ENCODE measurements at regions not wholly inside any gene's neighbourhood (a gene's known extent, or its start where the extent isn't known, plus 50 kb on each side); places are given as distances from the start of the nearest gene placed in this dataset.

DNA sequence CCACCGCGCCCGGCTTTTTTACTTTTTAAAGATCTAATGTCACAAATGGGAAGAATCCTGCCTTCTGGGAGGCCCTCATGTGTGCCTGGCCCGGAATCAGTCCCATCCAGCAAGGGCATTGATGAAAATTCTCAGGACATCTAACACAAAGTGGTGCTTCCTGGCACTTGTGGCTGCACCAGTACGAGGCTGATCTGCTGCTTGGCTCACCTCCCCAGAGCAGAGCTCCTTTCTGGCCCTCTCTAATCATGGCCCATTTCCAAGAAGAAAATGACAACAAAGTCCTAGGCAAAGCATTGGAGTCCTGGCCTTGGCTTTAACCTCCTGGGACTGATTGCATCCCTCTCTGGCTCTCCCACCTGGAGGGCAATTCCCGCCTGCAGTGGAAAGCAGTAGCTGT lies 50.7 kb upstream of the SIAH1 start:
- TF ChIP-seq, protein P1, sequence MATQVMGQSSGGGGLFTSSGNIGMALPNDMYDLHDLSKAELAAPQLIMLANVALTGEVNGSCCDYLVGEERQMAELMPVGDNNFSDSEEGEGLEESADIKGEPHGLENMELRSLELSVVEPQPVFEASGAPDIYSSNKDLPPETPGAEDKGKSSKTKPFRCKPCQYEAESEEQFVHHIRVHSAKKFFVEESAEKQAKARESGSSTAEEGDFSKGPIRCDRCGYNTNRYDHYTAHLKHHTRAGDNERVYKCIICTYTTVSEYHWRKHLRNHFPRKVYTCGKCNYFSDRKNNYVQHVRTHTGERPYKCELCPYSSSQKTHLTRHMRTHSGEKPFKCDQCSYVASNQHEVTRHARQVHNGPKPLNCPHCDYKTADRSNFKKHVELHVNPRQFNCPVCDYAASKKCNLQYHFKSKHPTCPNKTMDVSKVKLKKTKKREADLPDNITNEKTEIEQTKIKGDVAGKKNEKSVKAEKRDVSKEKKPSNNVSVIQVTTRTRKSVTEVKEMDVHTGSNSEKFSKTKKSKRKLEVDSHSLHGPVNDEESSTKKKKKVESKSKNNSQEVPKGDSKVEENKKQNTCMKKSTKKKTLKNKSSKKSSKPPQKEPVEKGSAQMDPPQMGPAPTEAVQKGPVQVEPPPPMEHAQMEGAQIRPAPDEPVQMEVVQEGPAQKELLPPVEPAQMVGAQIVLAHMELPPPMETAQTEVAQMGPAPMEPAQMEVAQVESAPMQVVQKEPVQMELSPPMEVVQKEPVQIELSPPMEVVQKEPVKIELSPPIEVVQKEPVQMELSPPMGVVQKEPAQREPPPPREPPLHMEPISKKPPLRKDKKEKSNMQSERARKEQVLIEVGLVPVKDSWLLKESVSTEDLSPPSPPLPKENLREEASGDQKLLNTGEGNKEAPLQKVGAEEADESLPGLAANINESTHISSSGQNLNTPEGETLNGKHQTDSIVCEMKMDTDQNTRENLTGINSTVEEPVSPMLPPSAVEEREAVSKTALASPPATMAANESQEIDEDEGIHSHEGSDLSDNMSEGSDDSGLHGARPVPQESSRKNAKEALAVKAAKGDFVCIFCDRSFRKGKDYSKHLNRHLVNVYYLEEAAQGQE (IDR thresholded peaks at IDR 0.05; ENCODE audit: insufficient read depth in 1 of 2, low read depth in 2 of 2, low read length in 1 of 2): no peak
- TF ChIP-seq POLR2AphosphoS5 (IDR thresholded peaks at IDR 0.05; ENCODE audit: low read depth, low read length): no peak
- TF ChIP-seq, protein P2, sequence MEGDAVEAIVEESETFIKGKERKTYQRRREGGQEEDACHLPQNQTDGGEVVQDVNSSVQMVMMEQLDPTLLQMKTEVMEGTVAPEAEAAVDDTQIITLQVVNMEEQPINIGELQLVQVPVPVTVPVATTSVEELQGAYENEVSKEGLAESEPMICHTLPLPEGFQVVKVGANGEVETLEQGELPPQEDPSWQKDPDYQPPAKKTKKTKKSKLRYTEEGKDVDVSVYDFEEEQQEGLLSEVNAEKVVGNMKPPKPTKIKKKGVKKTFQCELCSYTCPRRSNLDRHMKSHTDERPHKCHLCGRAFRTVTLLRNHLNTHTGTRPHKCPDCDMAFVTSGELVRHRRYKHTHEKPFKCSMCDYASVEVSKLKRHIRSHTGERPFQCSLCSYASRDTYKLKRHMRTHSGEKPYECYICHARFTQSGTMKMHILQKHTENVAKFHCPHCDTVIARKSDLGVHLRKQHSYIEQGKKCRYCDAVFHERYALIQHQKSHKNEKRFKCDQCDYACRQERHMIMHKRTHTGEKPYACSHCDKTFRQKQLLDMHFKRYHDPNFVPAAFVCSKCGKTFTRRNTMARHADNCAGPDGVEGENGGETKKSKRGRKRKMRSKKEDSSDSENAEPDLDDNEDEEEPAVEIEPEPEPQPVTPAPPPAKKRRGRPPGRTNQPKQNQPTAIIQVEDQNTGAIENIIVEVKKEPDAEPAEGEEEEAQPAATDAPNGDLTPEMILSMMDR (IDR thresholded peaks at IDR 0.05): no peak
- no peak for TF ChIP-seq TCF7L2 (IDR thresholded peaks at IDR 0.05; ENCODE audit: low read depth, low read length)
- TF ChIP-seq SIN3A (IDR thresholded peaks at IDR 0.05; ENCODE audit: borderline replicate concordance, insufficient read depth, low read depth, low read length): no peak
- Histone ChIP-seq H3K9me3 (ENCODE audit: control insufficient read depth, insufficient read depth, low read depth, low read length) (no peaks in the 10 kb centered on the region), H3K36me3 (ENCODE audit: control insufficient read depth, insufficient read depth, low read length) (no peaks in the 10 kb centered on the region), H3K4me1 (ENCODE audit: control insufficient read depth, insufficient read depth, low read length) (no peaks in the 10 kb centered on the region), H3K27ac (ENCODE audit: low read length) (no peak overlapping the region), H3K4me3 (ENCODE audit: low read depth in 2 of 2, low read length in 2 of 2) (no peak overlapping the region), H3K27me3 (ENCODE audit: control insufficient read depth, insufficient read depth, low read length) (no peaks in the 10 kb centered on the region)
- intact Hi-C loops (cut with micrococcal nuclease; ENCODE audit: unreplicated experiment) (no loop called here), in situ Hi-C loops (cut with HindIII; ENCODE audit: low pct_unique_long_range_greater_than_20kb, low sequenced_read_pairs) (no loop called here)
- no TSS peak for BruUV-seq (replicated peaks)
- ChIA-PET POLR2A (no interaction called here), CTCF (no interaction called here)
- no peak for ATAC-seq
- no peak for DNase-seq (ENCODE audit: low read depth, low spot score)

DNA sequence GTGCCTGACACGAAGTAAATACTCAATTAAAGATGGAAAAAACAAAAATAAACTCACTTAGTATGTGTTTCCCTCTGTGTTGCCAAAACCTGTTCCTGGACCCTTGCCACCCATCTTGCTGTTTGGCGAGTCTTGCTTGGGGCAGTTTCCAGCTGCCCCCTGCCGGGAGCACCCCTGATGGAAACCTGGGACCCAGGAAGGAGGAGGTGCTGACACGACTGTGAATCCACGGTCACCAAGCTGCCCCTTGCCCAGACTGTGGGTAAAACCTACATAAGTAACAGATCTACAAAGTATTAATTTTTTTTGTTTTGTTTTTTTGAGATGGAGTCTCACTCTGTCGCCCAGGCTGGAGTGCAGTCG lies 50.1 kb upstream of the SIAH1 start:
- no peak for TF ChIP-seq POLR2AphosphoS5 (IDR thresholded peaks at IDR 0.05; ENCODE audit: low read depth, low read length)
- TF ChIP-seq SIN3A (IDR thresholded peaks at IDR 0.05; ENCODE audit: borderline replicate concordance, insufficient read depth, low read depth, low read length): no peak
- TF ChIP-seq, protein P1 (IDR thresholded peaks at IDR 0.05; ENCODE audit: insufficient read depth in 1 of 2, low read depth in 2 of 2, low read length in 1 of 2): no peak
- TF ChIP-seq TCF7L2 (IDR thresholded peaks at IDR 0.05; ENCODE audit: low read depth, low read length): no peak
- TF ChIP-seq, protein P2 (IDR thresholded peaks at IDR 0.05): no peak
- intact Hi-C loops (cut with micrococcal nuclease; ENCODE audit: unreplicated experiment): no loop called here
- Histone ChIP-seq H3K9me3 (ENCODE audit: control insufficient read depth, insufficient read depth, low read depth, low read length) (no peaks in the 10 kb centered on the region), H3K27me3 (ENCODE audit: control insufficient read depth, insufficient read depth, low read length) (no peaks in the 10 kb centered on the region), H3K4me1 (ENCODE audit: control insufficient read depth, insufficient read depth, low read length) (no peaks in the 10 kb centered on the region), H3K4me3 (ENCODE audit: low read depth in 2 of 2, low read length in 2 of 2) (no peak overlapping the region), H3K27ac (ENCODE audit: low read length) (no peak overlapping the region), H3K36me3 (ENCODE audit: control insufficient read depth, insufficient read depth, low read length) (no peaks in the 10 kb centered on the region)
- no peak for DNase-seq (ENCODE audit: low read depth, low spot score)
- CTCF ChIA-PET: no interaction called here
- in situ Hi-C loops (cut with HindIII; ENCODE audit: low pct_unique_long_range_greater_than_20kb, low sequenced_read_pairs): no loop called here
- POLR2A ChIA-PET: no interaction called here
- no TSS peak for BruUV-seq (replicated peaks)
- no peak for ATAC-seq

Measured in Panc1 (cell line).